Nephron (organoid): ENCODE measurements at regions not wholly inside any gene's neighbourhood (a gene's known extent, or its start where the extent isn't known, plus 50 kb on each side); places are given as distances from the start of the nearest gene placed in this dataset.

Source experiments
- H3K27ac Mint-ChIP-seq, 3 experiments: 2 replicates each; pipeline ENCODE4 v1.8.0; 2020; ENCODE audit warnings: mixed read lengths in 3 of 3, mild to moderate bottlenecking in 2 of 3, moderate library complexity in 1 of 3
- H3K27me3 Mint-ChIP-seq: 2 replicates; pipeline ENCODE4 v1.8.0; 2021; ENCODE audit warnings: low read depth, mild to moderate bottlenecking, moderate library complexity, mixed read lengths
- H3K36me3 Mint-ChIP-seq: 2 replicates; pipeline ENCODE4 v1.8.0; 2020; ENCODE audit warnings: low read depth, mixed read lengths
- H3K4me1 Mint-ChIP-seq: 2 replicates; pipeline ENCODE4 v1.8.0; 2020; ENCODE audit warnings: mixed read lengths
- H3K4me3 Mint-ChIP-seq, 3 experiments: 2 replicates each; pipeline ENCODE4 v1.8.0; 2020; ENCODE audit warnings: mild to moderate bottlenecking in 3 of 3, mixed read lengths in 3 of 3, moderate library complexity in 2 of 3
- H3K9me3 Mint-ChIP-seq: 2 replicates; pipeline ENCODE4 v1.8.0; 2020; ENCODE audit warnings: mixed read lengths
- TF ChIP-seq, protein P1 (sequence below), 3 experiments: fragments of 200-600 bp; sonication (generic); IDR thresholded peaks; one replicate each; pipeline ENCODE4 v1.5.0; 2021; ENCODE audit warnings: antibody characterized with exemption in 3 of 3; ENCODE audit not compliant: unreplicated experiment in 3 of 3

DNA sequence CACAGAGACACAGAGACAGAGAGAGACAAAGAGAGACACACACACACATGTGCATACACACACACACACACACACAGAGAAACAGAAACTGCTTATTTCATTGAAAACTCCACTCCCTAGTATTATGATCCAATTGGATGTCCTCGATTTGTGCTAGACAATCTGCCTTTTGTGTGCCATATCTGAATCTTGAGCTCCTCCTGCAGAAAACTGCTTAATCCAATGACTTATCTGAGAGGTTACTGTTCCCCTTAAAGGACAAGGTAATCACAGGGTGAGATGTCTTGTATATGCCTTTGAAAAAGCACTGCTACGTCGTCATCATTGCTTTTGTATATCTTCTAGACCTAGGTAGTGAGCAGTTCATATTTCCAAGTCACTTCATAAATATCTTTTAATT lies 371.5 kb downstream of the LRIG3 start:
- TF ChIP-seq, protein P1, sequence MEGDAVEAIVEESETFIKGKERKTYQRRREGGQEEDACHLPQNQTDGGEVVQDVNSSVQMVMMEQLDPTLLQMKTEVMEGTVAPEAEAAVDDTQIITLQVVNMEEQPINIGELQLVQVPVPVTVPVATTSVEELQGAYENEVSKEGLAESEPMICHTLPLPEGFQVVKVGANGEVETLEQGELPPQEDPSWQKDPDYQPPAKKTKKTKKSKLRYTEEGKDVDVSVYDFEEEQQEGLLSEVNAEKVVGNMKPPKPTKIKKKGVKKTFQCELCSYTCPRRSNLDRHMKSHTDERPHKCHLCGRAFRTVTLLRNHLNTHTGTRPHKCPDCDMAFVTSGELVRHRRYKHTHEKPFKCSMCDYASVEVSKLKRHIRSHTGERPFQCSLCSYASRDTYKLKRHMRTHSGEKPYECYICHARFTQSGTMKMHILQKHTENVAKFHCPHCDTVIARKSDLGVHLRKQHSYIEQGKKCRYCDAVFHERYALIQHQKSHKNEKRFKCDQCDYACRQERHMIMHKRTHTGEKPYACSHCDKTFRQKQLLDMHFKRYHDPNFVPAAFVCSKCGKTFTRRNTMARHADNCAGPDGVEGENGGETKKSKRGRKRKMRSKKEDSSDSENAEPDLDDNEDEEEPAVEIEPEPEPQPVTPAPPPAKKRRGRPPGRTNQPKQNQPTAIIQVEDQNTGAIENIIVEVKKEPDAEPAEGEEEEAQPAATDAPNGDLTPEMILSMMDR (IDR thresholded peaks at IDR 0.05; ENCODE audit: unreplicated experiment in 3 of 3), result no peak
- Mint-ChIP-seq H3K9me3 (no peaks in the 10 kb centered on the region), H3K4me1 (no peaks in the 10 kb centered on the region), H3K27ac (no peak overlapping the region), H3K36me3 (no peaks in the 10 kb centered on the region), H3K27me3 (no peaks in the 10 kb centered on the region), H3K4me3 (no peak overlapping the region)

DNA sequence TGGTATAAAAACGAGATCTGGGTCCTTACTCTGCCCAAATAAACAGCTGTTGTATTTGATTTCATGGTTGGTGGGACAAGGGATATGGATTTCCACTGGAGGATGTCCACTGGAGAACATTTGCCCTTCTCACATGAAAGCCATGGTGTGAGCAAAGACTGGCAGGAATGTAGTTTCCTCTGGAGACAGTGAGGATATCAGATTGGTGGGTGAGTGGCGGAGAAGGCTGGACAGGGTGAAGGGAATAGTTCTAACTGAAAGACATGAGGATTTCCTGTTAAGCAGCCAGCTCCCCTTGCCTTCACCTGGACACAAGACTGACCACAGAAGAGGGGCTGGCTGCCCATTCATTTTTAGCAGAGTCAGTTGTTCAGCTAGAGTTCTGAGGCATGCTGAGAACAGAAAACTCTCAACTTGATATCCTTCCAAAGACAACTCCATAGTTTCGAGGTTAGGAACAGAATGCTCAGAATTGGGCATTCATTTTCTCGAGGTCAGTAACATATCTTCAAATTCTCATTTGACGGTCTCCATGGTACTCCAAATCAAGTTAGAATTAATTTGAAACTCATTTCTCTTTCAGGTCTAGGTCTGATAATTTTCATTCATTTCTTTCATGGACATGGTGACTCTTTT lies 365.7 kb downstream of the LRIG3 start:
- no peaks in the 10 kb centered on the region for H3K27me3 Mint-ChIP-seq
- H3K4me1 Mint-ChIP-seq, result no peaks in the 10 kb centered on the region
- no peak overlapping the region for H3K4me3 Mint-ChIP-seq
- TF ChIP-seq, protein P1 (IDR thresholded peaks at IDR 0.05; ENCODE audit: unreplicated experiment in 3 of 3), result no peak
- H3K36me3 Mint-ChIP-seq, result no peaks in the 10 kb centered on the region
- H3K27ac Mint-ChIP-seq, result no peak overlapping the region
- peaks cover 8% of the 10 kb centered on the region for H3K9me3 Mint-ChIP-seq

DNA sequence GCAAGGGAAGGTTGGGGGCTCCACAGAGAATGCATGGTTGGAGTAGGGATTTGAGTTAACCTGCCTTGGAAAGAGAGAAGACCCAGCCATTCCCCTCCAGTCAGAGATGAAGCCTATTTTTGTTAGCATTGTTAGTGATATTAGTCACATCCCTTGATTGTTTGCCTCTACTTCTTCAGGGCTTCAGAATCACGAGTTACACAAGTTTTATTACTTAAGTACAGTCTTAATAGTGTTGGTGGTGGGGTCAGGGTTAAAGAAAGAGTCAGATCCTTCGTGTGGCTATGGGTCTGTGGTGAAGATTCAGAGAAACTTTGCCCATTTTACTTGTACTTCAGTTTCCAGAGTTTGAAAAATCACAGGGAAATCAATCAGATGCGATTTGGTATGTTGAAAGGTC lies 363.1 kb downstream of the LRIG3 start:
- H3K4me1 Mint-ChIP-seq, result no peaks in the 10 kb centered on the region
- no peak overlapping the region for H3K4me3 Mint-ChIP-seq
- TF ChIP-seq, protein P1 (IDR thresholded peaks at IDR 0.05; ENCODE audit: unreplicated experiment in 3 of 3), result no peak
- H3K36me3 Mint-ChIP-seq, result no peaks in the 10 kb centered on the region
- H3K27ac Mint-ChIP-seq, result peak overlapping the region in 2 of 3 experiments; percentile 77 to 80
- peaks cover 8% of the 10 kb centered on the region for H3K9me3 Mint-ChIP-seq
- no peaks in the 10 kb centered on the region for H3K27me3 Mint-ChIP-seq

DNA sequence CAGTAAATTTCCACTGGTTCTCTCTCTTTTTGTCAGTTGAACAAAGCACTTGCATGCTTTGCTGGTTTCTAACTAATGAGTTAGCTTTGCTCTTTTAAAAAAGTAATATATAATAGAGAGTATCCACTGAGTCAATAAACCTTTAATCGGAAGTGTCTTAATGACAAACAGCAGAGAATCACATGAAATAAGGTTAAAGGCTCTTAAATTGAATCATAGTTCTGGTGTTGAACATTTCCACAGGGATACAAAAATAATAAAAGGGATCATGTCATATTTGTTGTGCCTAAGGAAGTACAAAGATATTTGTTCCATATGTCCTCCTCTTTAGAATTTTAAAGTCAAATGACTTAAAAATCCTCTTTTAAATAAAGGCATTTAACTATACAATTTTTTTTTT lies 362.6 kb downstream of the LRIG3 start:
- no peak overlapping the region for H3K4me3 Mint-ChIP-seq
- no peaks in the 10 kb centered on the region for H3K27me3 Mint-ChIP-seq
- TF ChIP-seq, protein P1 (IDR thresholded peaks at IDR 0.05; ENCODE audit: unreplicated experiment in 3 of 3), result no peak
- peaks cover 8% of the 10 kb centered on the region for H3K9me3 Mint-ChIP-seq
- peak overlapping the region in 2 of 3 experiments; percentile 77 to 80 for H3K27ac Mint-ChIP-seq
- no peaks in the 10 kb centered on the region for H3K36me3 Mint-ChIP-seq
- H3K4me1 Mint-ChIP-seq, result no peaks in the 10 kb centered on the region

DNA sequence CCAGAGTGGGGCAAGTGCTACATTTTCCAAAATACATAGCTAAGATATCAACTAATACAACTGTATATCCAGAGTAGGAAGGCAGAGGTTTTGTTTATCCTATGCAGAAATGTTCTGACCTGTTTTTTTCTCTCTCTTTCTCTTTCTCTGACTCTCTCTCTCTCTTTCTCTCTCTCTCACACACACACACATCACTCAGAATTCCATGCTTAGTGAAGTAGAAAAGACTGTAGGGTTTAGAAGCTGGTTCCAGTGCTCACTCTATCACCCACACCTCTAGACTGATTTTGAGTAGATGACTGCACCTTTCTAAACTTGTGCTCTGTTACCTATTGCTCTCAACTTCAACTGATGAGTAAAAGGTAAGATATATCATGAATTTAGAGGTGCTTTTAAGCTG lies 356.7 kb downstream of the LRIG3 start:
- Mint-ChIP-seq H3K27me3 (no peaks in the 10 kb centered on the region), H3K36me3 (no peaks in the 10 kb centered on the region), H3K4me3 (no peak overlapping the region), H3K9me3 (peaks cover 4% of the 10 kb centered on the region), H3K4me1 (peaks cover 20% of the 10 kb centered on the region), H3K27ac (peak overlapping the region in 2 of 3 experiments; percentile 31)
- TF ChIP-seq, protein P1 (IDR thresholded peaks at IDR 0.05; ENCODE audit: unreplicated experiment in 3 of 3), result no peak

DNA sequence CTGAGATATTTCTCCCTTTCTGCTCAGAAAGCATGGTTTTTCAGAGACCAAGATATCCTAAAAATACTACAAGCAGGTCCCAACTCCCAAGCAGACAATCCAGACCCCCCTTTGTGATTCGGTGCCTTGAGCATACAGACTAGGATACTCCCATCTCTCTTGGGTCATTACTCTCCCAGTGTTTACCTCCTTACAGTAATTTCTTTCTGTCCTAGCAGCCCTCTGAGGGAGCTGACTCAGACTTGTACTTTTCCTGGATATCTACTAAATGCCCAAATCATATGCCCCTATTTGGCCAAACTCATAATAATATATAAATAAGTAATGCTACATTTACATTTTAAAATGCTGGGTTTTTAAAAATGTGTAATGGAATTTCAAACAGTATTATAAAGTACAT lies 355.6 kb downstream of the LRIG3 start:
- H3K27ac Mint-ChIP-seq, result peak overlapping the region; percentile 31 to 85 (median 60)

More for the DNA sequence above, 355.6 kb downstream of the LRIG3 start:
- Mint-ChIP-seq H3K4me3 (no peak overlapping the region), H3K4me1 (peaks cover 20% of the 10 kb centered on the region), H3K27me3 (no peaks in the 10 kb centered on the region), H3K36me3 (no peaks in the 10 kb centered on the region), H3K9me3 (no peaks in the 10 kb centered on the region)
- TF ChIP-seq, protein P1 (IDR thresholded peaks at IDR 0.05; ENCODE audit: unreplicated experiment in 3 of 3), result no peak
